A673 (cell line): ENCODE measurements at regions not wholly inside any gene's neighbourhood (a gene's known extent, or its start where the extent isn't known, plus 50 kb on each side); places are given as distances from the start of the nearest gene placed in this dataset.

Experiments used
- CTCF ChIP-seq: fragments of 300-800, 200-600 bp; sonication (generic); conservative IDR thresholded peaks from 2 replicates; pipeline ENCODE4 v1.5.1; 2017; ENCODE audit warnings: low read depth, mild to moderate bottlenecking, antibody characterized with exemption, low read length, moderate library complexity, mixed read lengths
- EZH2 ChIP-seq: fragments of 200-600 bp; sonication (generic); IDR thresholded peaks from 2 replicates; pipeline ENCODE4 v1.6.1; 2017; ENCODE audit warnings: borderline replicate concordance, low read depth, mild to moderate bottlenecking, mixed read lengths, antibody characterized with exemption, low read length; ENCODE audit not compliant: poor library complexity, severe bottlenecking

- TF ChIP-seq CTCF (no peak), EZH2 (no peak)
These were observed 277.6 kb downstream of the TMEM38B start for GRCh38 chr9:105971986-105972385.
